ENCODE measurements at regions not wholly inside any gene's neighbourhood (a gene's known extent, or its start where the extent isn't known, plus 50 kb on each side); places are given as distances from the start of the nearest gene placed in this dataset.

- H4K20me1 ChIP-seq (ENCODE audit: low read depth) = no peaks in the 10 kb centered on the region
- no peak overlapping the region for H2AFZ ChIP-seq (replicated peaks)
- Mint-ChIP-seq H3K27me3 (ENCODE audit: insufficient read depth, low read depth) (peaks cover 2% of the 10 kb centered on the region), H3K36me3 (no peaks in the 10 kb centered on the region), H3K4me1 (peaks cover 13% of the 10 kb centered on the region), H3K27ac (no peak overlapping the region), H3K9me3 (no peaks in the 10 kb centered on the region), H3K4me3 (no peak overlapping the region)
- H3K9ac ChIP-seq = no peak overlapping the region
- no peaks in the 10 kb centered on the region for H3K79me2 ChIP-seq (ENCODE audit: low read depth)
- H3K4me3 ChIP-seq = no peak overlapping the region
- no peaks in the 10 kb centered on the region for H3K36me3 ChIP-seq
- H3F3A ChIP-seq (ENCODE audit: low read depth) = no peaks in the 10 kb centered on the region
- H3K4me1 ChIP-seq = no peaks in the 10 kb centered on the region
- no peak overlapping the region for H3K4me2 ChIP-seq
- no peaks in the 10 kb centered on the region for H3K9me3 ChIP-seq (ENCODE audit: low read depth)
- no peak overlapping the region for H3K27ac ChIP-seq
- DNase-seq (ENCODE audit: low spot score) = no peak
- TF ChIP-seq CTCF (IDR thresholded peaks at IDR 0.05) = no peak
- no peak for TF ChIP-seq EZH2 (IDR thresholded peaks at IDR 0.05)
- no peak for TF ChIP-seq EZH2phosphoT487 (IDR thresholded peaks at IDR 0.05)
- H3K27me3 ChIP-seq = no peaks in the 10 kb centered on the region
These were observed 182.1 kb upstream of the ACTBL2 start for GRCh38 chr5:57664700-57665099.

GRCh38 chr5:57663466-57663865 is 180.9 kb upstream of the ACTBL2 start:
- H3K4me2 ChIP-seq = no peak overlapping the region
- no peaks in the 10 kb centered on the region for H3K9me3 Mint-ChIP-seq
- H3K4me1 Mint-ChIP-seq = peaks cover 17% of the 10 kb centered on the region
- peaks cover 6% of the 10 kb centered on the region for H3K27me3 Mint-ChIP-seq (ENCODE audit: insufficient read depth, low read depth)
- no peaks in the 10 kb centered on the region for H3K9me3 ChIP-seq (ENCODE audit: low read depth)
- H3K27ac Mint-ChIP-seq = no peak overlapping the region
- no peaks in the 10 kb centered on the region for H4K20me1 ChIP-seq (ENCODE audit: low read depth)
- DNase-seq (ENCODE audit: low spot score) = no peak
- TF ChIP-seq CTCF (IDR thresholded peaks at IDR 0.05) = no peak
- no peak for TF ChIP-seq EZH2 (IDR thresholded peaks at IDR 0.05)
- no peak for TF ChIP-seq EZH2phosphoT487 (IDR thresholded peaks at IDR 0.05)
- H3K9ac ChIP-seq = no peak overlapping the region
- H3K4me1 ChIP-seq = no peaks in the 10 kb centered on the region
- no peak overlapping the region for H3K4me3 Mint-ChIP-seq
- H3K36me3 Mint-ChIP-seq = no peaks in the 10 kb centered on the region
- no peak overlapping the region for H3K4me3 ChIP-seq
- H3F3A ChIP-seq (ENCODE audit: low read depth) = no peaks in the 10 kb centered on the region
- no peaks in the 10 kb centered on the region for H3K27me3 ChIP-seq
- H3K36me3 ChIP-seq = no peaks in the 10 kb centered on the region
- no peak overlapping the region for H3K27ac ChIP-seq
- no peaks in the 10 kb centered on the region for H3K79me2 ChIP-seq (ENCODE audit: low read depth)
- no peak overlapping the region for H2AFZ ChIP-seq (replicated peaks)

- TF ChIP-seq EZH2phosphoT487 (IDR thresholded peaks at IDR 0.05) = no peak
- TF ChIP-seq CTCF (IDR thresholded peaks at IDR 0.05) = no peak
- no peak for TF ChIP-seq EZH2 (IDR thresholded peaks at IDR 0.05)
- Histone ChIP-seq H3K36me3 (no peaks in the 10 kb centered on the region), H3K4me2 (no peak overlapping the region), H3K9me3 (ENCODE audit: low read depth) (no peaks in the 10 kb centered on the region), H3K9ac (no peak overlapping the region), H3K4me3 (no peak overlapping the region), H3K4me1 (no peaks in the 10 kb centered on the region), H2AFZ (replicated peaks) (no peak overlapping the region), H4K20me1 (ENCODE audit: low read depth) (no peaks in the 10 kb centered on the region), H3K79me2 (ENCODE audit: low read depth) (no peaks in the 10 kb centered on the region), H3F3A (ENCODE audit: low read depth) (no peaks in the 10 kb centered on the region), H3K27me3 (no peaks in the 10 kb centered on the region), H3K27ac (no peak overlapping the region)
- Mint-ChIP-seq H3K4me3 (no peak overlapping the region), H3K4me1 (peaks cover 22% of the 10 kb centered on the region), H3K27me3 (ENCODE audit: insufficient read depth, low read depth) (peaks cover 6% of the 10 kb centered on the region), H3K27ac (no peak overlapping the region), H3K36me3 (no peaks in the 10 kb centered on the region), H3K9me3 (no peaks in the 10 kb centered on the region)
- DNase-seq (ENCODE audit: low spot score) = no peak
These were observed 180.4 kb upstream of the ACTBL2 start for GRCh38 chr5:57662991-57663390.
